Right atrium auricular region (tissue), 2 donors: ENCODE measurements at regions not wholly inside any gene's neighbourhood (a gene's known extent, or its start where the extent isn't known, plus 50 kb on each side); places are given as distances from the start of the nearest gene placed in this dataset.

Source experiments
- DNase-seq: peaks from one replicate; pipeline ENCODE4 v3.0.0-alpha.2; 2019; ENCODE audit warnings: low spot score
- H3K27ac ChIP-seq, 2 donors: fragments of 200-600 bp; sonication (generic); 1 replicate in 1 of 2; 2 replicates in 1 of 2; pipeline ENCODE4 v1.5.1; 2016 to 2019
- H3K27me3 ChIP-seq, 2 donors: fragments of 200-600 bp; sonication (generic); one replicate each; pipeline versions ENCODE4 v1.5.1 to v1.6.0; 2017 to 2019
- H3K36me3 ChIP-seq: fragments of 200-600 bp; sonication (generic); one replicate; pipeline ENCODE4 v1.5.1; 2016
- H3K4me1 ChIP-seq, 2 donors: fragments of 200-600 bp; sonication (generic); one replicate each; pipeline versions ENCODE4 v1.5.1 to v1.6.0; 2017 to 2019
- H3K4me3 ChIP-seq, 2 donors: fragments of 200-600 bp; sonication (generic); 1 replicate in 1 of 2; 2 replicates in 1 of 2; pipeline ENCODE4 v1.5.1; 2017 to 2019; ENCODE audit warnings: mild to moderate bottlenecking in 1 of 2, moderate library complexity in 1 of 2
- H3K9me3 ChIP-seq, 2 donors: fragments of 200-600 bp; sonication (generic); one replicate each; pipeline ENCODE4 v1.5.1; 2019
- CTCF ChIP-seq, 2 donors: fragments of 200-600 bp; sonication (generic); IDR thresholded peaks; one replicate each; pipeline ENCODE4 v1.5.1; 2019; ENCODE audit warnings: antibody characterized with exemption in 2 of 2

- TF ChIP-seq CTCF (IDR thresholded peaks at IDR 0.05) = no peak
- no peaks in the 10 kb centered on the region for H3K4me1 ChIP-seq
Observed at GRCh38 chr14:80446356-80446755, 235.1 kb upstream of the DIO2 start.

GRCh38 chr14:80445605-80446004, 234.3 kb upstream of the DIO2 start:
- H3K36me3 ChIP-seq = no peaks in the 10 kb centered on the region
- no peak for DNase-seq
- no peak for TF ChIP-seq CTCF (IDR thresholded peaks at IDR 0.05)

More at GRCh38 chr14:80446356-80446755, 235.1 kb upstream of the DIO2 start:
- Histone ChIP-seq H3K27ac (no peak overlapping the region), H3K27me3 (no peaks in the 10 kb centered on the region), H3K4me3 (no peak overlapping the region), H3K36me3 (no peaks in the 10 kb centered on the region), H3K9me3 (peaks cover 0 to 1% of the 10 kb centered on the region in 2 donors)
- no peak for DNase-seq

DNA sequence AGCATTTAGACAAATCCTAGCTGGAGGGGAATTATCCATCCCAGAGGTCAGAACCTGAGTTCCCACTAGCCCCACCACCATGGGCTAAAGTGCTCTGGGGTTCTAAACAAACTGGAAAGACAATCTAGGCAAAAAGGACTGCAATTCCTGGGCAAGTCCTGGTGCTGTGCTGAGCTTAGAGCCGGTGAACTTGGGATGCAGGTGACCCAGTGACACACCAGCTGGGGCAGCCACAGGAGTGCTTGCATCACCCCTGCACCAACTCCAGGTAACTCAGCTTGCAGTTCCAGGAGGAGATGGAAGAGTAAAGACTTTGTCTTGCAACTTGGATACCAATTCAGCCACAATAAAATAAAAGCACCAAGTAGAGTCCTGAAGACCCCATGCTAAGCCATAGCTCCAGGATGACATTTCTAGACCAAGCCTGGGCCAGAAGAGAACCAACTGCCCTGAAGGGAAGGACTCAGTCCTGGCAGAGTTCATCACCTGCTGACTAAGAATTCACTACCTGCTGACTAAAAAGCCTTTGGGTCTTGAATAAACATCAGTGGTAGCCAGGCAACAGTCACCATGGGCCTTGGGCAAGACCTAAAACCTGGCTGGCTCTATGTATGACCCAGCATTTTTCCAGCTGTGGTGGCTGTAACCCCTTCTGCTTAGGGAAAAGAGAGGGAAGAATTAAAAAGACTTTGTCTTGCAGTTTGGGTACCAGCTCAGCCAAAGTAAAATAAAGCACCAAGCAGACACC, 223.4 kb upstream of the DIO2 start:
- no peaks in the 10 kb centered on the region for H3K36me3 ChIP-seq
- H3K4me1 ChIP-seq = no peaks in the 10 kb centered on the region
- H3K4me3 ChIP-seq = no peak overlapping the region
- no peak for DNase-seq
- peaks cover 0 to 10% of the 10 kb centered on the region in 2 donors for H3K9me3 ChIP-seq
- H3K27ac ChIP-seq = no peak overlapping the region
- H3K27me3 ChIP-seq = no peaks in the 10 kb centered on the region
- TF ChIP-seq CTCF (IDR thresholded peaks at IDR 0.05) = no peak

More at GRCh38 chr14:80445605-80446004, 234.3 kb upstream of the DIO2 start:
- no peak overlapping the region for H3K27ac ChIP-seq
- no peaks in the 10 kb centered on the region for H3K4me1 ChIP-seq
- no peak overlapping the region for H3K4me3 ChIP-seq
- H3K27me3 ChIP-seq = no peaks in the 10 kb centered on the region
- H3K9me3 ChIP-seq = peaks cover 0 to 7% of the 10 kb centered on the region in 2 donors

DNA sequence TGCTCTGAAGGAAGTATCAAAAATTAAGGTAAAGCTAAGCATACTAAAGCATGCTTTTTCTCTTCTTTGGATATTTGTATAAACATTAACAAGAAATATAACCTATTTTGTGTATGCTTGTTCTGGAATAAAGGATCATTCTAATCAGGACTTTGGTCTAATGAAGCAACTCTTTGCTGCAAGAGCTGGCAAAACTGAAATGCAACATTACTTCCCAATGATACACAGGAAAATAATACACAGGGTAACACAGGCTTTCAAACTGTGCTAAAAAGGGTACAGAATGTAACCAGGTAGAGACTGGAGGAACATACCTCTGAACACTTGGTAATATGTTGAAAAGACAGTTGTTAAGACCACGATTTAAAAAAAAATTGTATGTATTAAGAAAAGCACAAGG, 222.5 kb upstream of the DIO2 start:
- Histone ChIP-seq H3K36me3 (no peaks in the 10 kb centered on the region), H3K27me3 (no peaks in the 10 kb centered on the region), H3K4me3 (no peak overlapping the region), H3K9me3 (peaks cover 0 to under 1% of the 10 kb centered on the region in 2 donors), H3K4me1 (no peaks in the 10 kb centered on the region), H3K27ac (no peak overlapping the region)
- no peak for TF ChIP-seq CTCF (IDR thresholded peaks at IDR 0.05)
- no peak for DNase-seq

DNA sequence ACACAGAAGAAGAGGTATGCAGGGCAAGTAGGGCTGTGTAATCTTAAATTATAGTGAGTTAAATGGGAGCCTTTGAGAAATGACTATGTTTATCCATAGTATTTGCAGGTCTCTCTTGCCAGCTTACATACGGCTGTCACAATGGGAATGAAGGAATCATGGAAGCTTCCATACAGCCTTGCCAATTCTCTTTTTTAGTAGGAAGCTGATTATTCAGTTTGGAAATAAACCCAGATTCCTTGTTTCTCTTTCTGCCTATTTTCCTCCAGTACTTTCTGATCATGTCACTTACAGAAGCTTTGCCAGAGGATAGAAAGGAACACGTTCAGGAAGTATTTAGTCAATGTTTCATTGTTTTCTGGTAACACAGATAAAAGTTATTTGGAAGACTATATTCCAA, 217.4 kb upstream of the DIO2 start:
- Histone ChIP-seq H3K9me3 (no peaks in the 10 kb centered on the region), H3K27ac (no peak overlapping the region), H3K4me3 (no peak overlapping the region), H3K36me3 (no peaks in the 10 kb centered on the region), H3K27me3 (no peaks in the 10 kb centered on the region), H3K4me1 (peaks cover 0 to 5% of the 10 kb centered on the region in 2 donors)
- TF ChIP-seq CTCF (IDR thresholded peaks at IDR 0.05) = no peak
- DNase-seq = no peak

DNA sequence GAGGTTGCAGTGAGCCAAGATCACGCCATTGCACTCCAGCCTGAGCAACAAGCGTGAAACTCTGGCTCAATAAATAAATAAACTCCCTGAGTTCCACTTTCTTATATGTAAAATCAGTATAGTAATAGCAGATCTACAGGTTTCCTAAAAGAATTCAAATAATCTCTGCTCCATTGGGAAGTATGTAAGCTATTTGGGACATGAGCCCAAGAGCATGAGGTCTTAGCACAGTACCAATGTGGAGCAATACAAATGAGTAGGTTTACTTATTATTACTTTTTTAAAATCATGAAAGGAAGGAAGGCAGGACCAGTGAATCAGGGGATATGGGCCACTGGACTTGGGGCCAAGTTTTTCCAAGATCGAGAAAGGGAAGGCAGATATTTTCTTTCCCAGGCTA, 216.9 kb upstream of the DIO2 start:
- Histone ChIP-seq H3K9me3 (no peaks in the 10 kb centered on the region), H3K4me3 (no peak overlapping the region), H3K36me3 (no peaks in the 10 kb centered on the region), H3K4me1 (peaks cover 0 to 5% of the 10 kb centered on the region in 2 donors), H3K27ac (no peak overlapping the region), H3K27me3 (no peaks in the 10 kb centered on the region)
- TF ChIP-seq CTCF (IDR thresholded peaks at IDR 0.05) = no peak
- no peak for DNase-seq
